HepG2 (cell line): ENCODE measurements at regions not wholly inside any gene's neighbourhood (a gene's known extent, or its start where the extent isn't known, plus 50 kb on each side); places are given as distances from the start of the nearest gene placed in this dataset.

Experiments used
- BRD4 ChIP-seq: sonication (generic); formaldehyde crosslinking; IDR thresholded peaks from 2 replicates; pipeline ENCODE4 v1.4.0; 2020; ENCODE audit warnings: missing genetic modification reagents
- CTCF ChIP-seq: sonication (generic); formaldehyde crosslinking; IDR thresholded peaks from 2 replicates; pipeline ENCODE4 v1.5.0; 2020; ENCODE audit warnings: mild to moderate bottlenecking, missing genetic modification reagents, moderate library complexity
- EZH2 ChIP-seq: conservative IDR thresholded peaks from 2 replicates; pipeline ENCODE4 v1.6.1; 2012; ENCODE audit warnings: mild to moderate bottlenecking, low read depth, low read length, moderate library complexity
- GATAD2A ChIP-seq: IDR thresholded peaks from 2 replicates; pipeline ENCODE4 v1.6.1; 2016
- PBX2 ChIP-seq: IDR thresholded peaks from 2 replicates; pipeline ENCODE4 v1.6.1; 2016; ENCODE audit warnings: control low read depth
- POLR2AphosphoS5 ChIP-seq: IDR thresholded peaks from 2 replicates; pipeline ENCODE4 v1.6.1; 2012; ENCODE audit warnings: low read depth, low read length
- TAF1 ChIP-seq: sonication (generic); formaldehyde crosslinking; IDR thresholded peaks from 2 replicates; pipeline ENCODE4 v1.4.0; 2020; ENCODE audit warnings: missing genetic modification reagents
- USF2 ChIP-seq, 2 experiments: sonication (generic) in 1 of 2; formaldehyde crosslinking in 1 of 2; IDR thresholded peaks; 2 replicates each; pipeline versions ENCODE4 v1.5.1 to v1.6.1; 2011 to 2020; ENCODE audit warnings: borderline replicate concordance in 1 of 2, low read depth in 1 of 2, low read length in 1 of 2, mild to moderate bottlenecking in 1 of 2, missing genetic modification reagents in 1 of 2, moderate library complexity in 1 of 2
- YY1 ChIP-seq: IDR thresholded peaks from 2 replicates; pipeline ENCODE4 v1.6.1; 2011; ENCODE audit warnings: low read length, low read depth, moderate library complexity, mild to moderate bottlenecking; ENCODE audit not compliant: insufficient read depth, insufficient replicate concordance
- ZFX ChIP-seq: sonication (generic); formaldehyde crosslinking; IDR thresholded peaks from 2 replicates; pipeline ENCODE4 v1.4.0; 2020; ENCODE audit warnings: mild to moderate bottlenecking, low read depth, missing genetic modification reagents, moderate library complexity
- ZMYM2 ChIP-seq: sonication (generic); formaldehyde crosslinking; IDR thresholded peaks from 2 replicates; pipeline ENCODE4 v1.8.0; 2022; ENCODE audit warnings: mild to moderate bottlenecking, missing genetic modification reagents
- ZNF143 ChIP-seq: sonication (generic); formaldehyde crosslinking; IDR thresholded peaks from 2 replicates; pipeline ENCODE4 v1.4.0; 2020; ENCODE audit warnings: missing genetic modification reagents
- ZNF883 ChIP-seq: sonication (generic); formaldehyde crosslinking; IDR thresholded peaks from 2 replicates; pipeline ENCODE4 v1.5.1; 2020; ENCODE audit warnings: mild to moderate bottlenecking, missing genetic modification reagents; ENCODE audit errors: not compliant biosample characterization

DNA sequence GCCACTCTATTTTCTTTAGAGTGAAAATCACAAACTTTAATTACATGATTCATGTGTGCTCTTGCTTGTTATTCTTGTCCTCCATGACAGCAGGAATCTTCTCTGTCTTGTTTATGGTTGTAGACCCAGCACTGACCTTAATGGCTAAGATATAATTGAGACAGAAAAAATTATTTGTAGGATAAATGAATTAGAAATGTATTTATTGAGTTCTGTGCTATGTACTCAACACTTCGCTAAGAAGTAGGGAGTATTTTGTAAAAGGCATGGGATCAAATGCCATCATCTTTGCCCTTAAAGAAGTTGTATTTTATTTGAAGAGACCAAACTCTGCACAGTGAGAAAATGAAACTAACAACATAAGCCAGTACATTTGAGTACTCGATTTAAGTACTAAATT lies 71.2 kb downstream of the CBLN4 start:
- TF ChIP-seq ZFX (CRISPR knock-in tag) (no peak), CTCF (CRISPR knock-in tag) (no peak), EZH2 (no peak), YY1 (no peak), BRD4 (CRISPR knock-in tag) (no peak), PBX2 (CRISPR knock-in tag) (no peak), ZNF143 (CRISPR knock-in tag) (no peak), GATAD2A (CRISPR knock-in tag) (no peak), ZMYM2 (no peak), USF2 (IDR thresholded peaks at IDR 0.05; ENCODE audit: low read depth, low read length) (no peak), USF2 (CRISPR knock-in tag; IDR thresholded peaks at IDR 0.05; ENCODE audit: borderline replicate concordance) (no peak), TAF1 (CRISPR knock-in tag) (no peak), POLR2AphosphoS5 (no peak), ZNF883 (no peak)
